ENCODE measurements at regions not wholly inside any gene's neighbourhood (a gene's known extent, or its start where the extent isn't known, plus 50 kb on each side); places are given as distances from the start of the nearest gene placed in this dataset.

- no peak overlapping the region for H3K4me3 ChIP-seq (ENCODE audit: low read depth, low read length)
- TF ChIP-seq, protein P1, sequence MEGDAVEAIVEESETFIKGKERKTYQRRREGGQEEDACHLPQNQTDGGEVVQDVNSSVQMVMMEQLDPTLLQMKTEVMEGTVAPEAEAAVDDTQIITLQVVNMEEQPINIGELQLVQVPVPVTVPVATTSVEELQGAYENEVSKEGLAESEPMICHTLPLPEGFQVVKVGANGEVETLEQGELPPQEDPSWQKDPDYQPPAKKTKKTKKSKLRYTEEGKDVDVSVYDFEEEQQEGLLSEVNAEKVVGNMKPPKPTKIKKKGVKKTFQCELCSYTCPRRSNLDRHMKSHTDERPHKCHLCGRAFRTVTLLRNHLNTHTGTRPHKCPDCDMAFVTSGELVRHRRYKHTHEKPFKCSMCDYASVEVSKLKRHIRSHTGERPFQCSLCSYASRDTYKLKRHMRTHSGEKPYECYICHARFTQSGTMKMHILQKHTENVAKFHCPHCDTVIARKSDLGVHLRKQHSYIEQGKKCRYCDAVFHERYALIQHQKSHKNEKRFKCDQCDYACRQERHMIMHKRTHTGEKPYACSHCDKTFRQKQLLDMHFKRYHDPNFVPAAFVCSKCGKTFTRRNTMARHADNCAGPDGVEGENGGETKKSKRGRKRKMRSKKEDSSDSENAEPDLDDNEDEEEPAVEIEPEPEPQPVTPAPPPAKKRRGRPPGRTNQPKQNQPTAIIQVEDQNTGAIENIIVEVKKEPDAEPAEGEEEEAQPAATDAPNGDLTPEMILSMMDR (IDR thresholded peaks at IDR 0.05; ENCODE audit: insufficient read depth, low read length, severe bottlenecking) = no peak
- H3K36me3 ChIP-seq (ENCODE audit: control insufficient read depth, insufficient read depth, low read length) = peaks cover 2% of the 10 kb centered on the region
- no peak for DNase-seq (ENCODE audit: low read depth)
- no peak for FAIRE-seq
- no peaks in the 10 kb centered on the region for H3K27me3 ChIP-seq (ENCODE audit: control insufficient read depth, insufficient read depth, low read length)
Observed at GRCh38 chr5:146254223-146254622, 50.8 kb downstream of the RBM27 start.

DNA sequence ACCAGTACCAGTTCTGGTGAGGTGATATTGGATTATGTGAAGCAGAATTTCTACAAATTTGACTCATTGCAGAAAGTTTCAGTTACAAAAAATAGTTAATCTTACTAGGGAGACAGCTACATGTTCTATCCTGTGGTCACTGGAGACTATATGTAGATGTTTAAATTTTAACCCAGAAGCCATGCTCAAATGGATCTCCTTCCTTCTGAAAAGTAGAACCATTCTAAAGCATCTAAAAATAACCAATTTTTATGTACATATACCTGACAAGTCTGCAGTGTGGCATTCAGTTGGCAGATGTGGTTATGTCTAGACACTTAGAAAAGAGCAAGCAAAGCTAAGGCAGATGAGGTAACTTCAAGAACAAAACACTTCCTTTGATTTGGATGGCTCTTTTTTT, 65.5 kb upstream of the POU4F3 start:
- Histone ChIP-seq H3K36me3 (ENCODE audit: control insufficient read depth, insufficient read depth, low read length) (peaks cover 5% of the 10 kb centered on the region), H3K27me3 (ENCODE audit: control insufficient read depth, insufficient read depth, low read length) (no peaks in the 10 kb centered on the region), H3K4me3 (ENCODE audit: low read depth, low read length) (no peak overlapping the region)
- no peak for FAIRE-seq
- no peak for DNase-seq (ENCODE audit: low read depth)
- TF ChIP-seq, protein P1 (IDR thresholded peaks at IDR 0.05; ENCODE audit: insufficient read depth, low read length, severe bottlenecking) = no peak

DNA sequence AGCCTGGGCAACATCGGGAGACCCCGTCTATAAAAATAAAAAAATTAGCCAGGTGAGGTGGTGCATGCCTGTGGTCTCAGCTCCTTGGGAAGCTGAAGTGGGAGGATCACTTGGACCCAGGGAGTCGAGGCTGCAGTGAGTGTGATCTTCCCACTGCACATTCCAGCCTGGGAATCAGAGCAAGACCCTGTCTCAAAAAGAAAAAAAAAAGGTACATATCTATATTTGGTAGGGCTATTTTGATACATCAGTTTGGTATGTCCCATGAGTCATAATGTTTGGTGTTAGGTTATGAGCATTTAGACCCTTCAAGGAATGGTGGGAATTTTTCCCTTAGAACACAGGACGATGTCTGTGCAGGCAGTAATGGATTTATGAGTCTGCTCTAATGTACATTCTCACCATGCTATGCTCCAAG, 55.3 kb upstream of the POU4F3 start:
- DNase-seq (ENCODE audit: low read depth) (peak; percentile 97), FAIRE-seq (no peak)
- no peak overlapping the region for H3K4me3 ChIP-seq (ENCODE audit: low read depth, low read length)
- TF ChIP-seq, protein P1 (IDR thresholded peaks at IDR 0.05; ENCODE audit: insufficient read depth, low read length, severe bottlenecking) = no peak
- no peaks in the 10 kb centered on the region for H3K36me3 ChIP-seq (ENCODE audit: control insufficient read depth, insufficient read depth, low read length)
- H3K27me3 ChIP-seq (ENCODE audit: control insufficient read depth, insufficient read depth, low read length) = no peaks in the 10 kb centered on the region

DNA sequence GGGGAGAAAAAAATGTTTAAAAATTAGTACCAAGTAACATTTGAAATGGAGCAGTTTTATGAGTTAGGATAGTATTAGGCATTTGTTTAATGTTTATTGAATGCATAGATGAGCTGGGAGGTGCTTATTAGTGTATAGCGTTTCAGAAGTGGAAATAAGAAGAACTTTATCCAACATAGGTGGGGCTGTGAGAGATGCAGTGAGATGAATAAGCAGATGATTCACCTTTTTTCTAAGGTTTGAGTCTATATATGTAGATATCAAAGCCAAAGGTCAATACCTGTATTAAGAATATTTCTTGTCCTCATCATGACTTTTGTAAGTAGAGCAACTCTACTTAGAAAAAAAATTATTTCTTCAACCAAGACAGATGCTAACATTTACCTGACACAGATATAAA, 54.6 kb upstream of the POU4F3 start:
- TF ChIP-seq, protein P1 (IDR thresholded peaks at IDR 0.05; ENCODE audit: insufficient read depth, low read length, severe bottlenecking) = no peak
- no peak for FAIRE-seq
- H3K4me3 ChIP-seq (ENCODE audit: low read depth, low read length) = no peak overlapping the region
- H3K27me3 ChIP-seq (ENCODE audit: control insufficient read depth, insufficient read depth, low read length) = no peaks in the 10 kb centered on the region
- no peaks in the 10 kb centered on the region for H3K36me3 ChIP-seq (ENCODE audit: control insufficient read depth, insufficient read depth, low read length)
- DNase-seq (ENCODE audit: low read depth) = peak; percentile 93

Measured in bronchial epithelial cell (primary cell).